ENCODE measurements at regions not wholly inside any gene's neighbourhood (a gene's known extent, or its start where the extent isn't known, plus 50 kb on each side); places are given as distances from the start of the nearest gene placed in this dataset.

- DNase-seq = no peak
These were observed 400.7 kb upstream of the TNP1 start for GRCh38 chr2:217260441-217261115.

- no peak for DNase-seq
These were observed 398.3 kb upstream of the TNP1 start for GRCh38 chr2:217258170-217258569.

- no peak for DNase-seq
These were observed 396.4 kb upstream of the TNP1 start for GRCh38 chr2:217256251-217256650.

GRCh38 chr2:217254111-217254510, 394.2 kb upstream of the TNP1 start:
- no peak for DNase-seq

GRCh38 chr2:217252181-217252580, 392.3 kb upstream of the TNP1 start:
- DNase-seq = no peak

- DNase-seq = no peak
These were observed 390.2 kb upstream of the TNP1 start for GRCh38 chr2:217250013-217250524.

- no peak for DNase-seq
These were observed 389.5 kb upstream of the TNP1 start for GRCh38 chr2:217249121-217250012.

- DNase-seq = no peak
These were observed 388.6 kb upstream of the TNP1 start for GRCh38 chr2:217248312-217248935.

GRCh38 chr2:217247476-217247875, 387.6 kb upstream of the TNP1 start:
- no peak for DNase-seq

- DNase-seq = no peak
These were observed 386.2 kb upstream of the TNP1 start for GRCh38 chr2:217246108-217246507.

- DNase-seq = no peak
These were observed 385.0 kb upstream of the TNP1 start for GRCh38 chr2:217244815-217245214.

GRCh38 chr2:217242947-217243346, 383.1 kb upstream of the TNP1 start:
- no peak for DNase-seq

- DNase-seq = no peak
These were observed 371.9 kb upstream of the TNP1 start for GRCh38 chr2:217231724-217232123.

GRCh38 chr2:217231212-217231611, 371.3 kb upstream of the TNP1 start:
- no peak for DNase-seq

- DNase-seq = no peak
These were observed 368.9 kb upstream of the TNP1 start for GRCh38 chr2:217228732-217229131.

- DNase-seq = no peak
These were observed 367.9 kb upstream of the TNP1 start for GRCh38 chr2:217227794-217228193.

GRCh38 chr2:217225596-217225995, 365.7 kb upstream of the TNP1 start:
- no peak for DNase-seq

GRCh38 chr2:217223222-217223930, 363.5 kb upstream of the TNP1 start:
- no peak for DNase-seq

GRCh38 chr2:217222309-217222910, 362.5 kb upstream of the TNP1 start:
- no peak for DNase-seq

GRCh38 chr2:217220228-217221013, 360.6 kb upstream of the TNP1 start:
- DNase-seq = no peak

- DNase-seq = no peak
These were observed 359.3 kb upstream of the TNP1 start for GRCh38 chr2:217219164-217219520.

Data from activated CD4-positive, alpha-beta T cell treated with anti-CD3 and anti-CD28 coated beads, Interleukin-2, amount 50 U/mL, for 4 hours (primary cell).